Nephron progenitor cell (in vitro differentiated cells): ENCODE measurements at regions not wholly inside any gene's neighbourhood (a gene's known extent, or its start where the extent isn't known, plus 50 kb on each side); places are given as distances from the start of the nearest gene placed in this dataset.
"Not testable (repeated sequence)": the region's sequence is repeated elsewhere in the genome, so short reads cannot be mapped to it uniquely, and the experiment has no call there.

Experiments
- DNase-seq: peaks from one replicate; pipeline ENCODE4 v3.0.0; 2021
- H3K27ac Mint-ChIP-seq: 2 replicates; pipeline ENCODE4 v1.8.0; 2021; ENCODE audit warnings: mild to moderate bottlenecking, moderate library complexity, mixed read lengths
- H3K27me3 Mint-ChIP-seq: 2 replicates; pipeline ENCODE4 v1.8.0; 2021; ENCODE audit warnings: mild to moderate bottlenecking, low read depth, mixed read lengths; ENCODE audit not compliant: poor library complexity
- H3K36me3 Mint-ChIP-seq: 2 replicates; pipeline ENCODE4 v1.8.0; 2021; ENCODE audit warnings: low read depth, mixed read lengths
- H3K4me1 Mint-ChIP-seq: 2 replicates; pipeline ENCODE4 v1.8.0; 2021; ENCODE audit warnings: mixed read lengths
- H3K4me3 Mint-ChIP-seq: 2 replicates; pipeline ENCODE4 v1.8.0; 2021; ENCODE audit warnings: mild to moderate bottlenecking, moderate library complexity, mixed read lengths
- H3K9me3 Mint-ChIP-seq: 2 replicates; pipeline ENCODE4 v1.8.0; 2021; ENCODE audit warnings: mild to moderate bottlenecking, moderate library complexity, mixed read lengths
- CTCF ChIP-seq: fragments of 200-600 bp; sonication (generic); IDR thresholded peaks from 2 replicates; pipeline ENCODE4 v1.5.0; 2021; ENCODE audit warnings: antibody characterized with exemption

GRCh38 chr4:188660796-188661195 lies 521.6 kb downstream of the TRIML1 start:
- H3K36me3 Mint-ChIP-seq = no peaks in the 10 kb centered on the region
- peak overlapping the region; percentile 57 for H3K27ac Mint-ChIP-seq
- H3K4me3 Mint-ChIP-seq = no peak overlapping the region
- no peak for TF ChIP-seq CTCF
- H3K9me3 Mint-ChIP-seq = no peaks in the 10 kb centered on the region
- H3K27me3 Mint-ChIP-seq = no peaks in the 10 kb centered on the region
- DNase-seq = no peak
- peaks cover 33% of the 10 kb centered on the region for H3K4me1 Mint-ChIP-seq

GRCh38 chr4:188661502-188661901 lies 522.3 kb downstream of the TRIML1 start:
- H3K4me3 Mint-ChIP-seq = no peak overlapping the region

GRCh38 chr4:188663369-188663768 lies 524.1 kb downstream of the TRIML1 start:
- no peaks in the 10 kb centered on the region for H3K27me3 Mint-ChIP-seq
- no peak for TF ChIP-seq CTCF
- DNase-seq = no peak
- H3K9me3 Mint-ChIP-seq = no peaks in the 10 kb centered on the region
- H3K4me3 Mint-ChIP-seq = no peak overlapping the region
- peaks cover 33% of the 10 kb centered on the region for H3K4me1 Mint-ChIP-seq
- H3K27ac Mint-ChIP-seq = no peak overlapping the region
- H3K36me3 Mint-ChIP-seq = no peaks in the 10 kb centered on the region

More at GRCh38 chr4:188661502-188661901, 522.3 kb downstream of the TRIML1 start:
- Mint-ChIP-seq H3K9me3 (no peaks in the 10 kb centered on the region), H3K27ac (no peak overlapping the region), H3K4me1 (peaks cover 38% of the 10 kb centered on the region), H3K27me3 (no peaks in the 10 kb centered on the region), H3K36me3 (no peaks in the 10 kb centered on the region)
- DNase-seq = no peak
- no peak for TF ChIP-seq CTCF

- DNase-seq = no peak
- Mint-ChIP-seq H3K4me1 (peaks cover 30% of the 10 kb centered on the region), H3K36me3 (no peaks in the 10 kb centered on the region), H3K27ac (peak overlapping the region; percentile 18), H3K4me3 (no peak overlapping the region), H3K27me3 (no peaks in the 10 kb centered on the region), H3K9me3 (peaks cover 15% of the 10 kb centered on the region)
- no peak for TF ChIP-seq CTCF
Measured at GRCh38 chr4:188665491-188666457, 526.5 kb downstream of the TRIML1 start.

- not testable (repeated sequence) for H3K27me3 Mint-ChIP-seq, H3K4me3 Mint-ChIP-seq, DNase-seq, H3K27ac Mint-ChIP-seq, H3K36me3 Mint-ChIP-seq
- Mint-ChIP-seq H3K4me1 (peaks cover 15% of the 10 kb centered on the region), H3K9me3 (peaks cover 28% of the 10 kb centered on the region)
Measured at GRCh38 chr4:188678691-188679090, 539.5 kb downstream of the TRIML1 start.

- peak overlapping the region; percentile 40 for H3K27ac Mint-ChIP-seq
- H3K4me1 Mint-ChIP-seq = peaks cover 15% of the 10 kb centered on the region
- no peak for DNase-seq
Measured at GRCh38 chr4:188680004-188680666, 540.9 kb downstream of the TRIML1 start.

More at GRCh38 chr4:188680004-188680666, 540.9 kb downstream of the TRIML1 start:
- Mint-ChIP-seq H3K27me3 (peaks cover 8% of the 10 kb centered on the region), H3K36me3 (no peaks in the 10 kb centered on the region), H3K4me3 (no peak overlapping the region), H3K9me3 (peaks cover 22% of the 10 kb centered on the region)
- no peak for TF ChIP-seq CTCF
